Activated CD4-positive, alpha-beta T cell treated with anti-CD3 and anti-CD28 coated beads, Interleukin-10, Interleukin-2, amounts not matched to agents 100 ng/mL and 50 ng/mL, durations not matched to agents 16 hours and 8 hours (primary cell): ENCODE measurements at regions not wholly inside any gene's neighbourhood (a gene's known extent, or its start where the extent isn't known, plus 50 kb on each side); places are given as distances from the start of the nearest gene placed in this dataset.

Experiments
- DNase-seq: peaks from one replicate; pipeline ENCODE4 v3.0.0-alpha.2; 2020

GRCh38 chr3:107251819-107252218 is 125.4 kb upstream of the CCDC54 start:
- no peak for DNase-seq

- no peak for DNase-seq
These were observed 120.3 kb upstream of the CCDC54 start for GRCh38 chr3:107256963-107257362.

GRCh38 chr3:107258300-107258699 is 118.9 kb upstream of the CCDC54 start:
- DNase-seq: no peak

GRCh38 chr3:107260207-107260606 is 117.0 kb upstream of the CCDC54 start:
- no peak for DNase-seq

- DNase-seq: no peak
These were observed 113.8 kb upstream of the CCDC54 start for GRCh38 chr3:107263269-107264021.

DNA sequence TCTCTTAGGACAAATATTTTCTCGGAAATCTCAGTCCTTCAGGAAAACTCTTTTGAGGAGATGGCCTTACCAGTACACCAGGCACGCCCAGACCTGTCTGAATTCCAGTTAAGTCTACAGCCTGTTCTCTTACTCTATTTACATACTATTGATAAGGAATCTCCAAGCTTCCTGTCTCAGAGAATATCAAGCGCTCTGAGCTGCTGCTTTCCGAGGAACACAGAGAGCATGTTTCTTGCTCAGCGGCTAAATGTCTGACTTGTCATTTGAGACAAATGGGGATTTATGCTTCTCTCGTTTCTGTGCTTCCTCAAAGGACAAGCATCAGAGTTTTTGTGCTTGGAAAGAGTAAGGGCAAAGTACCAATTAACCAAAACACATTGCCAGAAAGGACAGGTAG is 112.4 kb upstream of the CCDC54 start:
- no peak for DNase-seq

DNA sequence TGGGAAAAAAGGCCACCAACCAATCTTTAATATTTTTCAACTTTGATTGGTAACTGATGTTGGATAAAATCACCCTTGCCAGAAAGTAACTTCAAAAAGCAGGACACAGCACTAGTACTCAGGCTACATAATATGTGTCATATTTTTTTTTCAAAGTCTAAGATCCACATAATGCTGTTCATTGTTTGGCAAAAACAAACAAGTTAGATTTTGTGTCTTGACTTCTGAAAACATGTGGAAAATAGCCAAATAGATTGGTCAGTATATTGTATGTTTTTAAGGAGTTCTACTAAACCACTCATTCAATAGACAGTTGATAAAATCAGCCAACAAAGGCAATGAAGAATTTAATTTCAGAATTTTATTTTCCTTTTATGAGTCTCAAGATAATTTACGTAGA is 111.7 kb upstream of the CCDC54 start:
- DNase-seq: no peak

DNA sequence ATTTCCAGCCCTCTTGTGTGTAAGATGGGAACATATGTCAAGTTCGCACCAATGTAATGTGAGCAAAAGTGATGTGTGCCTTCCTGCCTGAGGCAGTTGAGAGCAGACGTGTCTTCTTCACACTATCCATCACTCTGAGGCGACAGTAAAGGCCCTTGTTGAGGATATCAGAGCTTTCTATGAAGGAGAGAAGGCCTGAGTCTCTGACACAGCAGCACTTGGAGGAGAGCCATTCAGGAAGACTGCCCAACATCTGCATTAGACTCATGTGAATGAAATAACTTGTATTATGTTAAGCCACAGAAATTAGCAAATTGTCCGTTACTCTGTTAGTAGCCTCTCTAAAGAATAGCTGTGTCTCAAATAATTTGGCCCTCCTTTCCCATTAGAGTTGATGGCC is 108.8 kb upstream of the CCDC54 start:
- no peak for DNase-seq

DNA sequence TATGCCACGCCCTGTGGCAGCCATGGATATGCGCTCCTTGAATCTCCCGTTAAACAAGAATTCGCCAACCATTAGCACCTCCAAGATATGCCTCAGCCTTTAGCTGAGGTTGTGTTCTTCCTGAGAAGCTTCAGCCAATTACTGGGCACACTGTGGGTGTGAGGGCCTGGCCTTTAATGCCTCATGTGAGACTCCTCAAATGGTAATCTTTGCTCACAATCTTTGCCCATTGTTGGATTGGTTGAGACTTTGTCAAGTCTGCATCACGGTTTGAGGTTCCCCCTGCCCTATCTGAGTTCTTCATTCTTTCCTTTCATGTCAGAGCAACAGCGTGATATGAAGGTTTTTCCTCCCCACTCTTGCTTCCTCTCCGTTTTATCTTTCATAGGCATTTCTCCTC is 108.1 kb upstream of the CCDC54 start:
- no peak for DNase-seq

DNA sequence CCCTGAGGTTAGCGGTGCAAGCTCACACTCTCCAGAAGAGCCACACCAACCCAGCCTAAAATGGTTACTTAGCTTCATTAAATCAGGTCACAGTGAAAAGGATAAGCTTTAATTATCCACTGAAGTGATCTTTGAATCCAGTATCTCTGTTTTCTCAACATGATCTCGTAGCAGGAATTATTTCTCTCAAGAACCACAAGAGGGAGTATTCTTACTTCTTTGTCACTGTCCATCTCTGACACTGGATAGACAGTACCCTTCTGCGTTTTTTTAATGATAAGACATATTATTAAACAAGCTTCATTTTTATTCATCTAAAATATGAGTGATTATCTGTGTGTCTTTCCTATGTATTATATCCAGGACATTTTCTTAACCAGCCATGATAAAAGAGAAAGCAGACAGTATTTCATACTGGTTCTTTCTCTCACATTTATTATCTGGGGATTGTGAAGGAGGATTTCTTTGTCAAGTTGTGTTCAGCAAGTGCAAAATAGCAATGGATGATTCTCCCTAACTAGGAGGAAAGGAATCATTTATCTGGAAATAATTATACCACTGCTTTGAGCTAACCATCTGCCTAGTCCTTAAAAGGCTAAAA is 105.4 kb upstream of the CCDC54 start:
- DNase-seq: peak; percentile 22

DNA sequence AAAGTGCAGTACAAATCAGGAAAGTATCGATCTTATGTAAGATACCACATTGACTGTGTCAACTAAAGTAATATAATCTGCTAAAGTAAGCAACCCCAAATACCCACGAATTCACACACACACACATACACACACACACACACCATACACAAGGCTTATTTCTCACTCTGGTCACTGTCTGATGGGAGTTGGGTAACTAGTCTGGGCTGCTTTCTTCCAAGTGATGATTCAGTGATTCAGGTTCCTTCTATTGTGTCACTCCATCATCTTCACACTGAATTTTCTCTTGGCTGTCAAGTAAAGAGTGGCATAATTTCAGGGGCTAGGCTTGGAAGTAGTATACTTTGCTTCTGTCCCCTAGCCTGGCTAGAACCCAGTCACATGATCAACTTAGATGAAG is 104.8 kb upstream of the CCDC54 start:
- DNase-seq: no peak

- no peak for DNase-seq
These were observed 104.4 kb upstream of the CCDC54 start for GRCh38 chr3:107272885-107273284.

DNA sequence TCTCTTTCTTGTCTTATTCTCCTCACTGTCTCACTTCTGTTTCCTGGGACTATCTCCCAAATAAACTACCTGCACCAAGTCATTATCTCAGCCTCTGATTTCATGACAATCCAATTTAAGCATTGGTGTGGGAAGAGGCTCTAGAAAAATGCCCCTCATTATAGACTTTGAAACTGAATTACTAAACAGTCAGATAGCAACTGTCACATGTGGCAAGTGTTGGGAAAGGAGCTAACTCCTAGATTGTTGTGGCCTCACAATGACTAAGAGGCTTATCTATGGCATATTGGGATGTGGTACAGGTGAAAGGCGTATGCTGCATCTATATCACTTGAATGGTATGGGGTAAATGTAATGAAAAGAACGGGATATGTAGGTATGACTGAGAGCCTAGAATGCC is 103.5 kb upstream of the CCDC54 start:
- no peak for DNase-seq

- no peak for DNase-seq
These were observed 101.7 kb upstream of the CCDC54 start for GRCh38 chr3:107275511-107275910.

DNA sequence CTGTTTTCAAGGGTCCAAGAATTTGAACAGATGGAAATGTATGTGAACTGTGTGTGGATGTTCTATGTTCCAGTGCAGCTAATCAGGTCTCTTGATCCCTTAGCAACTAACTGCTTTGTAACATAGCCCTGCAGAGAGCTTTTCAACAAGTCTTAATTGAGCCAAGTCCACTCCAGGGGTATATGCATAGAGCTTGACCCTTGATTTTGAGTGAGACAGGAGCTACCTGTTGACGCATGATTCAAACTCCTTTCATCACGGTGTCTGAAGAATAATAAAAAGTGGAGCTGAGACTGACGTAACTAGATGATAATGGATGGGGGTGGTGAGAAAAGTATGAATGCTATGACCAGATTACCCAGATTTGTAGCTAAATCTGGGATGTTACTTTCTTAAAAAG is 93.3 kb upstream of the CCDC54 start:
- DNase-seq: no peak

DNA sequence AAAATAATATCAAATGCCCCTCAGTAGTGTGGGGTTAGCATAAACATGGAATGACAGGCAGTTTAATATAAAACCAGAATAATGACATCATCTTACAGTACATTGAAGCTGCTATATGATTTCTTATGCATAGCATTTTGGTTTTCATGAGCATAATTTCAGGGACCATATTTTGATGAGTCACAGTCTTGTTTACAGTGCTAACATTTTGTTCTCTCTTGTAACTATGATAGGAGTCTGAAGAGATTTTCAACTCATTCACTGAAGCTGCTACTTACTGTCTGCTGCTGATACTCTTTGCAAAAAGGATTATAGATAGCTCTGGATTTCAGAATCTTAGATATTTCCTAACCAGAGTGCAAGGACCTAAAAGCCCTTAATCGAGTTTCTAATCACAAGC is 92.6 kb upstream of the CCDC54 start:
- DNase-seq: no peak

- no peak for DNase-seq
These were observed 92.0 kb upstream of the CCDC54 start for GRCh38 chr3:107285197-107285596.

DNA sequence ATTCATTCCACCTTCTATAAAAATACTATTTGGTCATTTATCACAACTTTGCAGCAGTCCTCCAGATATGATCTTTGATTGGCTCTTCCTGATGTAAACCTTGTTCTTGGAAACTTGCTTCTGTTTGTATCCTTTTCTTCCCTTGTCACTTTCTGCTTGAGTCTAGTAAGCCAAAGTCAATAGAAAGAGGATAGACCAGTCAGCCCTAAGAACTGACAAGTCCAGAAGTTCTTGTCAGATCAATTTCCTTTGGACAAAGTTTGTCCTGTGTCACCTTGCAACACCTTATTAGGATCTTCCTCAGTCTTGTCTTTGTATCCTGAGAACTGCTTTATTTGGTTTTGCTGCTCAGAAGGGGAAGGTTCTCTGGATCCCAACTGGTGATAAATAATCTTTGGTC is 87.9 kb upstream of the CCDC54 start:
- DNase-seq: no peak

GRCh38 chr3:107294117-107294516 is 83.1 kb upstream of the CCDC54 start:
- DNase-seq: no peak

DNA sequence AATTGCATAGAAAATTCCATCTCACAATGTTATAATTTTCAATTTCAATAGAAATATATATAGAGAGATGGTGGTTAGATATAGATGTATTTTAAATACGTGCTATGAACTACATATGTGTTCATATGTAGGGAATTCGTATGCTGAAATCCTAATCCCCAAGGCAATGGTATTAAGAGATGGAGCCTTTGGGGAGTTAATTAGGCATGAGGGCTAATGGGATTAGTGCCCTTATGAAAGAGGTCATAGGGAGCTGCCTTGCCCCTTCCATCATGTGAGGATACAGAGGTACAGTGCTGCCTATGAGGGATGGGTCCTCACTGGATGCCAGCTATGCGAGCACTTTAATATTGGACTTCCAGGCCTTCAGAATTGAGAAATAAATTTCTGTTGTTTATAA is 79.6 kb upstream of the CCDC54 start:
- no peak for DNase-seq

DNA sequence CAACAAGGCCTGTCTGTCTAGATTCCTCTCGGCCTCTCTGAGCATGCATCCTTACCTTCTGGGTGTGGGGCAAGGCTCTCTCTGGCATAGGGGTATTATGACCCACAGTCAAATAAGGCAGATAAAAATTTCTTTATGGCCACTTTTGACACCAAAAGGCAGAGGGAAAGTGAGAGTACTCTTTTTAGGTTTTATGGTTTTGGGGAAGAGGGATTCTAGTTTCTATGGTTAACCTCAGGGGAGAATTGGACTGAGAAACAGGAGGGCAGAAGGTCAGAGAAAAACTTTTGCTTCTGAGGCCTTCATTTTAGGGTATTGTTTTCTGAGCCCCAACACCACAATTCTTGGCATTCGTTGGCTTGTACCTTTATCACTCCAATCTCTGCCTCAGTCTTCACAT is 70.0 kb upstream of the CCDC54 start:
- no peak for DNase-seq

GRCh38 chr3:107308716-107309115 is 68.5 kb upstream of the CCDC54 start:
- no peak for DNase-seq

DNA sequence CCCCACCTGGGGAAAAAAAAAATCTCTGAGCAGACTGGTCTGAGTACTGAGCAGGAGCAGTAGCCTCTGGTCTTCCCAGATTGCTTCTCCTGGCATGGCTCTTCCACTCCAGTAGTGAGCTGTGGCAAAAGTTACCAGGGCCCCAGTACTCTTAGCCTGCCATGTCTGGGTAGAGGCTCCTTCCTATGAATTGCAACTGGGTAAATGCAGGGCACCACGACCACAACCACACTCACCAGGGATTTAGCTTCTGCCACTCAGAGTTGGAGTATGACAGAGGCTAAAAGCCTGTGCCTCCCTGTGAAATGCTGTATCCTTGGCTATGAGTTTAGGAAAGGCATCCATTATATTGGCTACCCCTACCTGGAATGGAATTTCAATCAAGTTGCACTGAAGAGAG is 67.9 kb upstream of the CCDC54 start:
- DNase-seq: no peak

GRCh38 chr3:107313711-107314110 is 63.5 kb upstream of the CCDC54 start:
- no peak for DNase-seq

DNA sequence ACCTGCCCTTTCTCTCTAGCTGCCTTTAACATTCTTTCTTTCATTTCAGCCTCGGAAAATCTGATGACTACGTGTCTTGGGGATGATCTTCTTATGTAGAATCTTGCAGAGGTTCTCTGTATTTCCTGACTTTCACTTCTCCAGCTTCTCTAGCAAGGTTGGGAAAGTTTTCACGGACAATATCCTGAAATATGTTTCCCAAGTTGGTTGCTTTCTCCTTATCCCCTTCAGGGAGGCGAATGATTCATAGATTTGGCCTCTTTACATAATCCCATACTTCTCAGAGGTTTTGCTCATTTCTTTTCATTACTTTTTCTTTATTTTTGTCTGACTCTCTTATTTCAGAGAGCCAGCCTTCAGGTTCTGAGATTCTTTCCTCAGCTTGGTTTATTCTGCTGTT is 62.1 kb upstream of the CCDC54 start:
- no peak for DNase-seq
